Transverse colon (tissue), 4 donors: ENCODE measurements at regions not wholly inside any gene's neighbourhood (a gene's known extent, or its start where the extent isn't known, plus 50 kb on each side); places are given as distances from the start of the nearest gene placed in this dataset.

Experiments
- DNase-seq: peaks from one replicate; pipeline ENCODE4 v3.0.0-alpha.2; 2019
- H3K27ac ChIP-seq, 4 donors: fragments of 200-600 bp; sonication (generic); 2 replicates each; pipeline ENCODE4 v1.5.1; 2016 to 2018; ENCODE audit warnings: inconsistent platforms in 4 of 4
- H3K27me3 ChIP-seq: fragments of 200-600 bp; sonication (generic); 2 replicates; pipeline ENCODE4 v1.5.1; 2017; ENCODE audit warnings: inconsistent platforms
- H3K36me3 ChIP-seq, 4 donors: fragments of 200-600 bp; sonication (generic); 2 replicates each; pipeline ENCODE4 v1.5.1; 2017 to 2019; ENCODE audit warnings: inconsistent platforms in 4 of 4
- H3K4me1 ChIP-seq, 4 donors: fragments of 200-600 bp; sonication (generic); 2 replicates each; pipeline ENCODE4 v1.5.1; 2017 to 2020; ENCODE audit warnings: inconsistent platforms in 4 of 4
- H3K4me3 ChIP-seq, 4 donors: fragments of 200-600 bp; sonication (generic); 1 replicate in 1 of 4; 2 replicates in 3 of 4; pipeline versions ENCODE4 v1.5.1 to v1.6.1; 2017 to 2019; ENCODE audit warnings: inconsistent platforms in 4 of 4
- H3K9me3 ChIP-seq, 2 donors: fragments of 200-600 bp; sonication (generic); 2 replicates each; pipeline ENCODE4 v1.5.1; 2017 to 2019; ENCODE audit warnings: inconsistent platforms in 2 of 2
- EP300 ChIP-seq: sonication (generic); formaldehyde crosslinking; IDR thresholded peaks from one replicate; pipeline ENCODE4 v1.6.1; 2017; ENCODE audit warnings: antibody characterized with exemption, low read depth
- POLR2A ChIP-seq: fragments of 450-650 bp; IDR thresholded peaks from one replicate; pipeline ENCODE4 v1.6.1; 2016; ENCODE audit warnings: antibody characterized with exemption, mild to moderate bottlenecking, moderate library complexity
- POLR2AphosphoS5 ChIP-seq, 3 donors: sonication (generic); formaldehyde crosslinking; IDR thresholded peaks; one replicate each; pipeline ENCODE4 v1.6.1; 2016; ENCODE audit warnings: antibody characterized with exemption in 3 of 3
- WGBS, 2 donors: methylation state at CpG; one replicate each; pipeline ENCODE4 v1.1.5; 2018; ENCODE audit warnings: low coverage in 1 of 2; 5-methylcytosine and 5-hydroxymethylcytosine counted together
- in situ Hi-C, 4 donors: fragments of 200-750 bp; cut with MboI; loops; one replicate each; pipeline versions ENCODE4 v1.15.0 to v1.15.1; 2017; ENCODE audit warnings: low sequenced_read_pairs in 3 of 4, low pct_ligation_motif_present in 1 of 4, low pct_unique_long_range_greater_than_20kb in 1 of 4
- intact Hi-C: fragments of 100-400 bp; cut with DNase I; formaldehyde crosslinking; loops from one replicate; pipeline ENCODE4 v1.15.1; 2023; ENCODE audit warnings: low total_unique reads
- TF ChIP-seq, protein P1 (sequence below), 5 experiments: fragments of 200-600 bp in 3 of 5; fragments of 450-650 bp in 2 of 5; sonication (generic) in 3 of 5; IDR thresholded peaks; 1 replicate in 2 of 5; 2 replicates in 3 of 5; pipeline ENCODE4 v1.5.1; 2016 to 2017; ENCODE audit warnings: antibody characterized with exemption in 5 of 5, inconsistent platforms in 3 of 5, mild to moderate bottlenecking in 2 of 5, moderate library complexity in 1 of 5

DNA sequence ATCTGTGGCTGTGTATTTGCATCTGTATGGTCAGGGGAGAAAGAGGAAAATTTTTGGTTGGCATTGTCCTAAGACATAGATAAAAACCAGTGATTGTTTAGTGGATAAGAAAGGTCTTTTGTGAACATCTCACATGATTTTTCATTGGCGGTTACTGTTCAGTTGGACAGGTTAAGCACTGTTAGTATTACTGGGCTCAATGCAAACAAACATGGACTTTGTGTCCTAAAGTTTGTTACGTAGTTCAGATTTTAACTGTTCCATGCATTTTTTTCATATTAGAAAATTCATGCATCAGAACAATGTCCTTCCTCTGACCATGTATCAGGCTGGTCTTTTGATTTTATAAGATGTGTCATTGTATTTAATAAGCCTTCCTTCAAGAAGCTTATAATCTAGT, 368.0 kb downstream of the MEIS1 start:
- H3K27me3 ChIP-seq = no peaks in the 10 kb centered on the region
- H3K4me1 ChIP-seq = peaks cover 0 to 3% (median 0%) of the 10 kb centered on the region in 4 donors
- peak overlapping the region in 3 of 4 donors; percentile 51 to 69 (median 58) for H3K27ac ChIP-seq
- WGBS, 2 donors = 58 to 83% methylated on average over 2 of the region's 2 CpGs
- no peak for DNase-seq
- intact Hi-C loops (no loop called here), in situ Hi-C loops (no loop called here)
- H3K9me3 ChIP-seq = no peaks in the 10 kb centered on the region
- H3K36me3 ChIP-seq = no peaks in the 10 kb centered on the region
- no peak overlapping the region for H3K4me3 ChIP-seq
- TF ChIP-seq POLR2A = no peak
- TF ChIP-seq, protein P1, sequence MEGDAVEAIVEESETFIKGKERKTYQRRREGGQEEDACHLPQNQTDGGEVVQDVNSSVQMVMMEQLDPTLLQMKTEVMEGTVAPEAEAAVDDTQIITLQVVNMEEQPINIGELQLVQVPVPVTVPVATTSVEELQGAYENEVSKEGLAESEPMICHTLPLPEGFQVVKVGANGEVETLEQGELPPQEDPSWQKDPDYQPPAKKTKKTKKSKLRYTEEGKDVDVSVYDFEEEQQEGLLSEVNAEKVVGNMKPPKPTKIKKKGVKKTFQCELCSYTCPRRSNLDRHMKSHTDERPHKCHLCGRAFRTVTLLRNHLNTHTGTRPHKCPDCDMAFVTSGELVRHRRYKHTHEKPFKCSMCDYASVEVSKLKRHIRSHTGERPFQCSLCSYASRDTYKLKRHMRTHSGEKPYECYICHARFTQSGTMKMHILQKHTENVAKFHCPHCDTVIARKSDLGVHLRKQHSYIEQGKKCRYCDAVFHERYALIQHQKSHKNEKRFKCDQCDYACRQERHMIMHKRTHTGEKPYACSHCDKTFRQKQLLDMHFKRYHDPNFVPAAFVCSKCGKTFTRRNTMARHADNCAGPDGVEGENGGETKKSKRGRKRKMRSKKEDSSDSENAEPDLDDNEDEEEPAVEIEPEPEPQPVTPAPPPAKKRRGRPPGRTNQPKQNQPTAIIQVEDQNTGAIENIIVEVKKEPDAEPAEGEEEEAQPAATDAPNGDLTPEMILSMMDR (IDR thresholded peaks at IDR 0.05) = no peak

DNA sequence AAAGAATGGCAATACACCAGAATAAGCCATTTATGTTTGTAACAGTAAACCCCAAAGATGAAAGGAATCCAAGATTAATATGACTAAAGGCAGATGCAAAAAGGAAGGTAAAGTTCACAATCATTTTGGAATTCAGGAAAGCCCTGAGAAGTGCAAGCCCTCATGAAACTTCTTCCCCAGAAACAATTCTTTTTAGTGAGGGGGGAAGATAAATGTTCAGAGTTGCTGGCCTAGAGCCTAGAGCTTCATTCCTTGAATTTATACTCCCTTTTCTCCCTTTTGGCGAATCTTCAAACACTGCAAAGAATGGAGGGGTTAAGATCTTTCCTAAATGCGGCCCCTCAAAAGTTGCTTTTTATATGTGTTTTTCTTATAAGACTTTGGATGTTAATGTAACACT, 368.8 kb downstream of the MEIS1 start:
- no peaks in the 10 kb centered on the region for H3K36me3 ChIP-seq
- in situ Hi-C loops (no loop called here), intact Hi-C loops (loop anchor here (1.0 kb wide), 1 partner anchor 47 kb away; no protein-coding TSS in a partner anchor)
- 43 to 64% methylated on average over 2 of the region's 2 CpGs for WGBS, 2 donors
- TF ChIP-seq EP300 (no peak), POLR2A (no peak), POLR2AphosphoS5 (IDR thresholded peaks at IDR 0.05) (no peak)
- TF ChIP-seq, protein P1 (IDR thresholded peaks at IDR 0.05) = no peak
- H3K9me3 ChIP-seq = no peaks in the 10 kb centered on the region
- no peak overlapping the region for H3K4me3 ChIP-seq
- peak overlapping the region; percentile 35 to 69 (median 54) for H3K27ac ChIP-seq
- peaks cover 0 to 3% (median 0%) of the 10 kb centered on the region in 4 donors for H3K4me1 ChIP-seq
- DNase-seq = no peak
- no peaks in the 10 kb centered on the region for H3K27me3 ChIP-seq

DNA sequence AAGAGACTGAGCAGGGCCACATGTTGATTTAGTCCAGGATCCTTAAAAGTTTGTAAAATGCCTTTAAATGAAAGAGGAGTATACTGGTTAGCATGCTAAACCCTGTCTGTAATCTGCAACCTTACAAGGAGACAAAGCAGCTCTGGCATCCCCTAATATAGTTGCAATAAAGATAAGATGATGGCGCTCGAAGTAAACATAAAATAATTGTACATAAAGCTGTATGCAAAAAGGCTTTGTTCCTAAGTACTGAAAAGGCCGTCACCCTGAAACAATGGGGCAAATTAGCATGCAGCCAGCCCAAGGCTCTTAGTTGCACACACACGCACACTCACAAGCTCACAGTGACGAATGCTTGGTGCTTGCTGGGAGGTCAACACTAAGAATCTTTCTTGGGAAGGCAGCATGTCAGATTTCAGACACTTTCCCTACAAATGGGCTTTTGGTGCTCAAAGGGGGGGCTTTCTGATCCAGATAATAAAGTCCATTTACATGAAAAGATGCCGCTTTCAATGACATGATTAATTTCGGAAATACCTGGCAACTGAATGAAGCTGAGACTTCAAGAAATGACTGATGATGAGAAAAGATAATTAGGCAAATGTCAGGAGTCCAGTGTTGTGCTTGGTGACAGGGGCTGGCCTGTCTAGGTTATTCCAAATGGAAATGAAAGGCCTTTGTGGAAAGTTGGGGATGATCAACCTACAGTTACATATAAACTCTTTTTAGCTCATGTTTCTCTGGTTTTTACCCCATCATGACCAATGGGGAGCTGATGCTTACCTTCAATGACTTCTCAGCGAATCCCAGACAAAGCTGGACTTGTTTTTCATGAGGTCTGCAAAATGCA, 370.3 kb downstream of the MEIS1 start:
- Histone ChIP-seq H3K36me3 (no peaks in the 10 kb centered on the region), H3K4me3 (no peak overlapping the region), H3K27me3 (no peaks in the 10 kb centered on the region), H3K4me1 (peaks cover 0 to 3% (median 0%) of the 10 kb centered on the region in 4 donors), H3K9me3 (no peaks in the 10 kb centered on the region), H3K27ac (peak overlapping the region; percentile 35 to 69 (median 54))
- intact Hi-C loops = loop anchor here (5.0 kb wide), 1 partner anchor 718 kb away; no protein-coding TSS in a partner anchor
- no peak for TF ChIP-seq EP300
- TF ChIP-seq POLR2AphosphoS5 (IDR thresholded peaks at IDR 0.05) = no peak
- TF ChIP-seq, protein P1 (IDR thresholded peaks at IDR 0.05) = no peak
- no peak for TF ChIP-seq POLR2A
- in situ Hi-C loops = no loop called here
- DNase-seq = no peak
- 51 to 73% methylated on average over 8 of the region's 8 CpGs for WGBS, 2 donors

DNA sequence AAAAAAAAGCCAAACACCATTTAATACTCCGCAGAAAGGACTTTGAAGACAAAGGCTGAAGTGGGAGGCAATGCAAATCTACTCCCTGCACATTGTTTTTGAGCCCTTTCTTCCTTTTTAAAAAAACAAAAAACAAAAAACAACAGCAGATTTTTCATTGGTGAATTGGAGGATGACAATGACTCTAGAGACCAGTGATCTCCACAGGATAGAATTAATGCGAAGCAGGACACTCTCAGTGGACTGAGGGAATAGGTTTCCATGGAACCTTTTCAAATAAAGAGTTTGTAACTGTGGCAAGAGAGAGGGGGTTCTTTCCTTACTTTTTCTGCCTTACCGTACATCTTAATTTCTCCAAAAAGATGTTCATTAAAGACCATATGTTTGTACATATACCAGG, 371.0 kb downstream of the MEIS1 start:
- Histone ChIP-seq H3K4me1 (peaks cover 0 to 3% (median 0%) of the 10 kb centered on the region in 4 donors), H3K27me3 (no peaks in the 10 kb centered on the region), H3K27ac (peak overlapping the region in 1 of 4 donors; percentile 34), H3K9me3 (no peaks in the 10 kb centered on the region), H3K4me3 (no peak overlapping the region), H3K36me3 (no peaks in the 10 kb centered on the region)
- TF ChIP-seq POLR2AphosphoS5 (IDR thresholded peaks at IDR 0.05) (no peak), EP300 (no peak), POLR2A (no peak)
- TF ChIP-seq, protein P1 (IDR thresholded peaks at IDR 0.05) = no peak
- WGBS, 2 donors = 58 to 64% methylated on average over 3 of the region's 3 CpGs
- intact Hi-C loops = loop anchor here (5.0 kb wide), 1 partner anchor 719 kb away; no protein-coding TSS in a partner anchor
- no peak for DNase-seq
- in situ Hi-C loops = no loop called here
